ENCODE measurements at regions not wholly inside any gene's neighbourhood (a gene's known extent, or its start where the extent isn't known, plus 50 kb on each side); places are given as distances from the start of the nearest gene placed in this dataset.

DNA sequence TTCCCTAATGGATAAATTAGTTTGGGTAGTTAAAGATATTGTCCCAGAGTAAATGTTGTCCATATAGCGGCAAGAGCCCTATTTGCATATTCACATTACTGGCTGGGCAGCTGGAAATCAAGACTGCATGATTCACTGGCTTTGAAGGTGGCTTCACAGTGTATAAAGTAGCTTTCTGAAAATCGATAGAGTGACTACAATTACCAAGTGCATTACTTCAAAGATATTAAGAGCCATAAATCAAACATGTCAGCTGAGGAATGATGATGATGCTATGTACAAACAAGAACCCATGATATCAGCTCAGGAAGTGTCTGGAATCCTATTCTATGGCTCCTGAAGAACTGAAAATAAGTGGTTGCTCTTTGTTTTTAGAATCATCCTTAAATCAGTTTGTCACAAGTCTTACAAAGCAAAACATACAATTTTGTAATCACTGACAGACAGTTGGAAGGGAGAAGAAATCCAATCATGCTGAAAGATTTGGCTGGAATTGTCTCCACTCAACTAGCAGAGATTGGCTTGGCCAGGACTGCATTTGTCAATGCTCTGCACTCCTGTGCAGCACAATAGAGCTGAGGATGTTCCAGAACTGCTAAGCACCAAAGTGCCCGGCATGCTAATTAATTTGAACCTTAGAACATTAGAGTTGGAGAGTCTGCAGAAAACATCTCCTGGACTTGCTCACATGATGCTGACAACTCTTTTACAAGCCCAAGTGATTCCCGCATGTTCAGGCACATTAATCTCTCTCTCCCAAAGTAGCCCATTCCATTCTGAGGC lies 77.9 kb upstream of the B3GAT2 start:
- Histone ChIP-seq H3K4me3 (ENCODE audit: low read depth in 1 of 5, low read length in 5 of 5) (no peak overlapping the region), H3K4me1 (ENCODE audit: control insufficient read depth in 5 of 5, insufficient read depth in 5 of 5, low read length in 5 of 5) (no peaks in the 10 kb centered on the region), H3K9me3 (ENCODE audit: control insufficient read depth in 5 of 5, low read length in 5 of 5) (no peaks in the 10 kb centered on the region), H3K27ac (ENCODE audit: low read depth, low read length) (no peak overlapping the region), H3K27me3 (ENCODE audit: control insufficient read depth in 5 of 5, insufficient read depth in 4 of 5, low read length in 5 of 5) (no peaks in the 10 kb centered on the region), H3K9ac (ENCODE audit: low read length in 5 of 5) (no peak overlapping the region), H3K36me3 (ENCODE audit: control insufficient read depth in 5 of 5, insufficient read depth in 5 of 5, low read length in 5 of 5) (no peaks in the 10 kb centered on the region)

DNA sequence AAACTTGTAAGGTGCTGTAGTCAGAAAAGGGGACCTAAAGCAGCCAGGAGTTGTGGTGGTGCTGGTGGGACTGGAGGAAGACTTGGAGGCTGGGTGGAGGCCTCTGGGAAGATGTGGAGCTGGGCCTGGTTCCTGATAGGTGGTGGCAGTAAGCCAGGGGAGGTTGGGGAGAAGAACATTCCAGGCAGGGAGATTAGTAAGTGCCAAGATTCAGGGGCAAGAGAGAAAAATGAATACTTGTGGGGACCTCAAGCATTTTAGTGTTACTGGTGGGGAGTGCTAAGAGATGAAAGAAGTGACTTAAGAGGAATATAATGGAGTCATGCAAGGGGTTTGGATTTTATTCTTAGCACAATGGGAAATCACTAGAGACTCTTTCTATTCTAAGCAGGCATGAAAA lies 79.0 kb upstream of the B3GAT2 start:
- Histone ChIP-seq H3K36me3 (ENCODE audit: control insufficient read depth in 5 of 5, insufficient read depth in 5 of 5, low read length in 5 of 5) (no peaks in the 10 kb centered on the region), H3K4me3 (ENCODE audit: low read depth in 1 of 5, low read length in 5 of 5) (no peak overlapping the region), H3K27ac (ENCODE audit: low read depth, low read length) (no peak overlapping the region), H3K9me3 (ENCODE audit: control insufficient read depth in 5 of 5, low read length in 5 of 5) (no peaks in the 10 kb centered on the region), H3K27me3 (ENCODE audit: control insufficient read depth in 5 of 5, insufficient read depth in 4 of 5, low read length in 5 of 5) (no peaks in the 10 kb centered on the region), H3K4me1 (ENCODE audit: control insufficient read depth in 5 of 5, insufficient read depth in 5 of 5, low read length in 5 of 5) (no peaks in the 10 kb centered on the region), H3K9ac (ENCODE audit: low read length in 5 of 5) (no peak overlapping the region)

DNA sequence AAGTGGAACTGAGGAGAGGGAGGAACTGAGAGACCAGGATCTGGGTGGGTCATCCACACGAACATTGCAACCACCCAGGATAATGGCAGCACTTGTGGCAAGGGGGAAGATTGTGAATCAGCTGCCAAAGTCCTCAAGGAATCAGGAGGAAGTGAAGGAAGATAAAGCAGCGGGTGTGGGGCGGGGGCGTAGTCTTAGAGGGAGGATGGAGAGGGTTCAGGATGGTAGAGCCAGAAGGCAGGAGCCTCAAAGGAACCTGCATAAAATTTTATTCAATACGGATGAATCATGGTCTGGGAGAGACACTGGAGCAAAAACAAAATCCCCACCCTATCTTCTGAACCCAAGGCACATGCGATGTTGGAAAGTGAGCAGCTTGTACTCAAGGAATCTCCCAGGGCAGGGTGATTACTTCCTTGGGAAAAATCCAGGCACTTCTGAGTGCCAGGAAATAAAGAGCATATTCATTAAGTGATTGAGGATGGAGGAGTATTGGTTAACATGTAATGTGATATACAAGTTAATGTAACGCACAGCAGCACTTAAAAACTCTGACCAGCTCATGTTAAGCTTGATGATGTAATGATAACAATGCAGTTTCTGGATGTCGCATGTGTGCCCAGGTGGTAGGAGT lies 82.0 kb upstream of the B3GAT2 start:
- no peak overlapping the region for H3K4me3 ChIP-seq (ENCODE audit: low read depth in 1 of 5, low read length in 5 of 5)
- no peaks in the 10 kb centered on the region for H3K36me3 ChIP-seq (ENCODE audit: control insufficient read depth in 5 of 5, insufficient read depth in 5 of 5, low read length in 5 of 5)
- no peaks in the 10 kb centered on the region for H3K4me1 ChIP-seq (ENCODE audit: control insufficient read depth in 5 of 5, insufficient read depth in 5 of 5, low read length in 5 of 5)
- H3K27me3 ChIP-seq (ENCODE audit: control insufficient read depth in 5 of 5, insufficient read depth in 4 of 5, low read length in 5 of 5), result no peaks in the 10 kb centered on the region
- H3K9me3 ChIP-seq (ENCODE audit: control insufficient read depth in 5 of 5, low read length in 5 of 5), result no peaks in the 10 kb centered on the region
- H3K27ac ChIP-seq (ENCODE audit: low read depth, low read length), result no peak overlapping the region
- H3K9ac ChIP-seq (ENCODE audit: low read length in 5 of 5), result no peak overlapping the region

DNA sequence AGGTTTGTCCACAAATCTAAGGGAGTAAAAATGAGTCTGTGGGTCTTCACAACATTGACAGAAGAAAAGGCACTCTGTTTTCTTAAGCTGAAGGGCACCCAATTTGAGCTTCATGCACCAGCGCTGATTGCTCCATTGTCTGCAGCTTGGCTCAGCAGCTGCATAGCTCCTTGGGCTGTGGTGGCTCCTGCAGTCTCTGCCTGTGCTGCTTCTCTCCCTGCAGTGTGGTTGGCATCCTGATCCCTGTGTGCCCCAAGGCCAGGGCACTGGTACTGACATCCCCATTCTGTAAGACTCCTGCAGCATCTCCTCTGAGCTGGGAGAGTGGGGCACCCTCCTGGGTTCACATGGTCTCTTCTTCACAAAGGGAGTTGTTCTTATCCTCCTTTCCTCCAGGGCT lies 83.2 kb upstream of the B3GAT2 start:
- H3K4me1 ChIP-seq (ENCODE audit: control insufficient read depth in 5 of 5, insufficient read depth in 5 of 5, low read length in 5 of 5), result no peaks in the 10 kb centered on the region
- H3K9ac ChIP-seq (ENCODE audit: low read length in 5 of 5), result no peak overlapping the region
- H3K4me3 ChIP-seq (ENCODE audit: low read depth in 1 of 5, low read length in 5 of 5), result no peak overlapping the region
- no peaks in the 10 kb centered on the region for H3K9me3 ChIP-seq (ENCODE audit: control insufficient read depth in 5 of 5, low read length in 5 of 5)
- H3K36me3 ChIP-seq (ENCODE audit: control insufficient read depth in 5 of 5, insufficient read depth in 5 of 5, low read length in 5 of 5), result no peaks in the 10 kb centered on the region
- H3K27ac ChIP-seq (ENCODE audit: low read depth, low read length), result no peak overlapping the region
- H3K27me3 ChIP-seq (ENCODE audit: control insufficient read depth in 5 of 5, insufficient read depth in 4 of 5, low read length in 5 of 5), result no peaks in the 10 kb centered on the region

DNA sequence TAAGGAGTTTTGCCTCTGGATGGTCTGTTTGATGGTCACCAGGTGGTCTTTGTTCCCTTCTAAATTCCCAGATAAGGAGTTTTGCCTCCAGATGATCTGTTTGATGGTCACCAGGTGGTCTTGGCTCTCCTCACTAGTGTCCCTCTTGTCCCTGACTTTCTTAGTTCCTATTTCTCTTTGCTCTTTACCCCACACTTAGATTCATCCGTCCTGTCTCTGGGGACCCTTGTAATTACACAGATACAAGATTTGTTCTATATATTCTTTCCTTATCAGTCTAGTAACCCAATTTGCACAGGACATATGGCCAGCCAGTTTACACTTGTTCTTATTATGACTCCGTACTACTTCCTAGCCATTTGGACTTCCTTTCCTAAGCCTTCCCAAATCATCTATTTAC lies 84.0 kb upstream of the B3GAT2 start:
- H3K36me3 ChIP-seq (ENCODE audit: control insufficient read depth in 5 of 5, insufficient read depth in 5 of 5, low read length in 5 of 5), result no peaks in the 10 kb centered on the region
- no peaks in the 10 kb centered on the region for H3K4me1 ChIP-seq (ENCODE audit: control insufficient read depth in 5 of 5, insufficient read depth in 5 of 5, low read length in 5 of 5)
- no peak overlapping the region for H3K9ac ChIP-seq (ENCODE audit: low read length in 5 of 5)
- no peaks in the 10 kb centered on the region for H3K9me3 ChIP-seq (ENCODE audit: control insufficient read depth in 5 of 5, low read length in 5 of 5)
- H3K27ac ChIP-seq (ENCODE audit: low read depth, low read length), result no peak overlapping the region
- H3K27me3 ChIP-seq (ENCODE audit: control insufficient read depth in 5 of 5, insufficient read depth in 4 of 5, low read length in 5 of 5), result no peaks in the 10 kb centered on the region
- H3K4me3 ChIP-seq (ENCODE audit: low read depth in 1 of 5, low read length in 5 of 5), result no peak overlapping the region

DNA sequence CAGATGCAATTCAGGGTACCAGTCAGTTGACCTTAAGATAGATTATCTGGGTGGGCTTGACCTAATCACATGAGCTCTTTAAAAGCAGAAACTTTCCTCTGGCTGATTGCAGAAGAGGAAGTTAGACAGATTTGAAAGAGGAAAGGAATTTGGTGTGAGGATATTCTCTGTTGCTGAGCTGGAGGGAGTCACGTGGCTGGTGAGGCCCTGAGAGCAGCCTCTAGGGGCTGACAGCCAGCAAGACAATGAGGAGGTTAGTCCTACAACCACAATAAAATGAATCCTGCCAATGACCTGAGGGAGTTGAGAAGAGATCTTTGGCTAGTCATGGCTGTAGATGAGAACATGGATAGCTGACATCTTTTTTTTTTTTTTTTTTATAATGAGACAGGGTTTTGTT lies 87.0 kb upstream of the B3GAT2 start:
- Histone ChIP-seq H3K4me3 (ENCODE audit: low read depth in 1 of 5, low read length in 5 of 5) (no peak overlapping the region), H3K4me1 (ENCODE audit: control insufficient read depth in 5 of 5, insufficient read depth in 5 of 5, low read length in 5 of 5) (no peaks in the 10 kb centered on the region), H3K27ac (ENCODE audit: low read depth, low read length) (no peak overlapping the region), H3K27me3 (ENCODE audit: control insufficient read depth in 5 of 5, insufficient read depth in 4 of 5, low read length in 5 of 5) (no peaks in the 10 kb centered on the region), H3K36me3 (ENCODE audit: control insufficient read depth in 5 of 5, insufficient read depth in 5 of 5, low read length in 5 of 5) (no peaks in the 10 kb centered on the region), H3K9ac (ENCODE audit: low read length in 5 of 5) (no peak overlapping the region), H3K9me3 (ENCODE audit: control insufficient read depth in 5 of 5, low read length in 5 of 5) (no peaks in the 10 kb centered on the region)

DNA sequence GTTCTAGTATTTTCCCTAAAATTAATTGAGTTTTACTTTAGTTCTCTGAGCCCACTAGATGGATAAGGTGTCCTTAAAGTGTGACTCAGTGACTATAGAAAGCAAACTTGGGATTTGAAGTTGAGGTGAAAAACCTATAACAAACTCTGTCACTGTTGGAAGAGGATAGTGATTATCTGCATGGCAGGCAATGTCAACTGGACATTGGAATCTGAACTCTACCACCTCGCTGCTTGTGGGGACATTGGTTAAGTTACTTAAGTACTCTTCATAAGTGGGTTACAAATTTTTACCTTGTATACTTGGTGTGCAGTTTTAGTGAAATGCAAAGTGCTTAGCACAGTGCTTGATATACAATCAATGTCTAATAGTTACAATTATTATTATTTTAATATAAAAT lies 87.9 kb upstream of the B3GAT2 start:
- Histone ChIP-seq H3K27ac (ENCODE audit: low read depth, low read length) (no peak overlapping the region), H3K4me3 (ENCODE audit: low read depth in 1 of 5, low read length in 5 of 5) (no peak overlapping the region), H3K27me3 (ENCODE audit: control insufficient read depth in 5 of 5, insufficient read depth in 4 of 5, low read length in 5 of 5) (no peaks in the 10 kb centered on the region), H3K36me3 (ENCODE audit: control insufficient read depth in 5 of 5, insufficient read depth in 5 of 5, low read length in 5 of 5) (no peaks in the 10 kb centered on the region), H3K9ac (ENCODE audit: low read length in 5 of 5) (no peak overlapping the region), H3K9me3 (ENCODE audit: control insufficient read depth in 5 of 5, low read length in 5 of 5) (no peaks in the 10 kb centered on the region), H3K4me1 (ENCODE audit: control insufficient read depth in 5 of 5, insufficient read depth in 5 of 5, low read length in 5 of 5) (no peaks in the 10 kb centered on the region)

DNA sequence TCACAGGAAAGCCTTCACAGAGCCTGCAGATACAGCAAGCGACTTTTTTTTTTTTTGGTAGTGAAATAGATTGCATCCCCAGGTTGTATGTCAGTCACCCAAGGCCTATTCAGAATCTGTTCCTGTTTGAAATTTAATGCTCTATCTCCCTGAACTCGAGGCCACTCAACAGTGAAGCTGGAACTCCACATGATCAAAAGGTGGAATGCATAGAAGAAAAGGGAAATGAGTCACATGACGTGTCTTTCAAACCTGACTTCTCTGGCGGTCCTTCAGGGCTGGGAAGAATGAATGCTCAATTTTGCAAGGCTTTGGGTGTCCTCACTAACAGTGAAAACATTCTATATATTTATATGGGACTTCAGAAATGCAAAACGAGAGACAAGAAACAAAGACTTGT lies 88.4 kb upstream of the B3GAT2 start:
- Histone ChIP-seq H3K4me3 (ENCODE audit: low read depth in 1 of 5, low read length in 5 of 5) (no peak overlapping the region), H3K36me3 (ENCODE audit: control insufficient read depth in 5 of 5, insufficient read depth in 5 of 5, low read length in 5 of 5) (no peaks in the 10 kb centered on the region), H3K9me3 (ENCODE audit: control insufficient read depth in 5 of 5, low read length in 5 of 5) (no peaks in the 10 kb centered on the region), H3K27ac (ENCODE audit: low read depth, low read length) (no peak overlapping the region), H3K9ac (ENCODE audit: low read length in 5 of 5) (no peak overlapping the region), H3K4me1 (ENCODE audit: control insufficient read depth in 5 of 5, insufficient read depth in 5 of 5, low read length in 5 of 5) (no peaks in the 10 kb centered on the region), H3K27me3 (ENCODE audit: control insufficient read depth in 5 of 5, insufficient read depth in 4 of 5, low read length in 5 of 5) (no peaks in the 10 kb centered on the region)

DNA sequence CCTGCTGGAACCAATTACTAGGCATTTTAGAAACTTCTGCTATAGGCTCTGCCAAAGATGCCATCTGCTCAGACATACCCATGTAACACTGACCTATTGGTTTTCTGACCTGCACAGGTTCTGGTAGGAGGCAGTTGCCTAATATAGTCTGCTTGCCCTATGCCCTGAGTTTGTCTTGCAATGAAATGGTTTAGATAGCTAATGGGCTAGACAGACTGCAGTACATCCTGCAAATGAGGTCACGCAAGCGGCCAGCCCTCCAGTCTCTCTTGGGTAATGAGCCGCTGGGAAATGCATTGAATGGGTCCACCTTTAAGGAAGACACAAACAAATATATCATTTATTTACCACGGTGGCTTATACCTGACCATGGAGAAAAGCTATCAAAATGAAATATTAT lies 90.6 kb upstream of the B3GAT2 start:
- Histone ChIP-seq H3K27ac (ENCODE audit: low read depth, low read length) (no peak overlapping the region), H3K4me3 (ENCODE audit: low read depth in 1 of 5, low read length in 5 of 5) (no peak overlapping the region), H3K4me1 (ENCODE audit: control insufficient read depth in 5 of 5, insufficient read depth in 5 of 5, low read length in 5 of 5) (no peaks in the 10 kb centered on the region), H3K9ac (ENCODE audit: low read length in 5 of 5) (no peak overlapping the region), H3K36me3 (ENCODE audit: control insufficient read depth in 5 of 5, insufficient read depth in 5 of 5, low read length in 5 of 5) (no peaks in the 10 kb centered on the region), H3K9me3 (ENCODE audit: control insufficient read depth in 5 of 5, low read length in 5 of 5) (no peaks in the 10 kb centered on the region), H3K27me3 (ENCODE audit: control insufficient read depth in 5 of 5, insufficient read depth in 4 of 5, low read length in 5 of 5) (no peaks in the 10 kb centered on the region)

DNA sequence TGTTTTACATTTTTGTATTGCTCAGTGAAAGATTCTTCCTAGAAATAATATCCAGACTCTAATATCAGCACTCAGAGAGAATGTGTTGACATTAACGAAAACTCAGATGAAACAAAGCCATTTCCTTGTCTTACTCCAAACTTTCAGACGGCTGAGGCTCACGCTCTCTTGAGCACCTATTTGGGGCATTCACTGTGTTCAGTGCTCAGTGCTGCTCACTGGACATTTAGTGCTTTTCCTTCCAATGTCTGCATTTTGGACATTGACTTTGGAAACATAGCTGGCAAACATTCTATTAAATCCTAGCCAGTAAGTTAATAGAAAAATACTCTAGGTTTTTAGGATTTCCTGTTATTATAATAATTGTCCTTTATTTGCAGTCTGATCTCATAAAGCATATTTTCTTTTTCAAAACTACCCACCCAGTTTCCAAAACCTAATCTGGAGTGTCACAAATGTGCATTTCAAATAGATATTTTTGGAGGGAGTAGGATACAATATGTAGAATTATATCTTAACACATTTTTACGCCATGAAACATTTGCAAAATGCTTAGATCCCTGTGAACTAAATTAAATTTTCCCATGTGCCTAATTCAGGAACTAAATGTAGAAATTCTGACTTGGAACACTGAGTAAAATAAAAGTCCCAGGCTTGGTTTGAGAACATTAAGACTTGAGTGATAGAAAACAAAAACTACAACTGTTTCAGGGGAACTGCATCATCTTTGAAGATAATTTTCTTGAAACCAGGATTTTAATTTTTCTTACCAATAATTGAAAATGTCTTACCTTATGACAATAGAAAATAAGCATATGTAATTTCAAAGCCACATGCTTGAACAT lies 91.7 kb upstream of the B3GAT2 start:
- H3K9me3 ChIP-seq (ENCODE audit: control insufficient read depth in 5 of 5, low read length in 5 of 5), result no peaks in the 10 kb centered on the region
- H3K4me3 ChIP-seq (ENCODE audit: low read depth in 1 of 5, low read length in 5 of 5), result no peak overlapping the region
- no peaks in the 10 kb centered on the region for H3K27me3 ChIP-seq (ENCODE audit: control insufficient read depth in 5 of 5, insufficient read depth in 4 of 5, low read length in 5 of 5)
- no peaks in the 10 kb centered on the region for H3K4me1 ChIP-seq (ENCODE audit: control insufficient read depth in 5 of 5, insufficient read depth in 5 of 5, low read length in 5 of 5)
- H3K27ac ChIP-seq (ENCODE audit: low read depth, low read length), result no peak overlapping the region
- H3K36me3 ChIP-seq (ENCODE audit: control insufficient read depth in 5 of 5, insufficient read depth in 5 of 5, low read length in 5 of 5), result no peaks in the 10 kb centered on the region
- no peak overlapping the region for H3K9ac ChIP-seq (ENCODE audit: low read length in 5 of 5)

Data from subcutaneous abdominal adipose tissue (tissue), 5 donors.